Neural progenitor cell (in vitro differentiated cells): ENCODE measurements at regions not wholly inside any gene's neighbourhood (a gene's known extent, or its start where the extent isn't known, plus 50 kb on each side); places are given as distances from the start of the nearest gene placed in this dataset.

Source experiments
- DNase-seq: peaks from one replicate; pipeline ENCODE4 v3.0.0-alpha.2; 2016; ENCODE audit warnings: low spot score
- H2AFZ ChIP-seq: fragments of 200-600 bp; sonication (generic); replicated peaks from 2 replicates; pipeline ENCODE4 v1.6.1; 2016; ENCODE audit warnings: antibody characterized with exemption
- H3F3A ChIP-seq: fragments of 200-600 bp; sonication (generic); 2 replicates; pipeline ENCODE4 v1.6.1; 2016; ENCODE audit warnings: antibody characterized with exemption, low read depth
- H3K27ac ChIP-seq: fragments of 200-600 bp; sonication (generic); 2 replicates; pipeline ENCODE4 v1.5.1; 2016; ENCODE audit warnings: mild to moderate bottlenecking
- H3K27me3 ChIP-seq: fragments of 200-600 bp; sonication (generic); 2 replicates; pipeline ENCODE4 v1.6.1; 2016; ENCODE audit warnings: mild to moderate bottlenecking, moderate library complexity
- H3K36me3 ChIP-seq: fragments of 200-600 bp; sonication (generic); 2 replicates; pipeline ENCODE4 v1.5.1; 2016
- H3K4me1 ChIP-seq: fragments of 200-600 bp; sonication (generic); 2 replicates; pipeline ENCODE4 v1.6.1; 2016; ENCODE audit warnings: mixed run types
- H3K4me2 ChIP-seq: fragments of 200-600 bp; sonication (generic); 2 replicates; pipeline ENCODE4 v1.6.1; 2016
- H3K4me3 ChIP-seq: fragments of 200-600 bp; sonication (generic); 2 replicates; pipeline ENCODE4 v1.5.1; 2016
- H3K79me2 ChIP-seq: fragments of 200-600 bp; sonication (generic); 2 replicates; pipeline ENCODE4 v1.6.1; 2016; ENCODE audit warnings: low read depth
- H3K9ac ChIP-seq: fragments of 200-600 bp; sonication (generic); 2 replicates; pipeline ENCODE4 v1.6.1; 2016
- H3K9me3 ChIP-seq: fragments of 200-600 bp; sonication (generic); 2 replicates; pipeline ENCODE4 v1.5.1; 2016; ENCODE audit warnings: low read depth
- H4K20me1 ChIP-seq: fragments of 200-600 bp; sonication (generic); 2 replicates; pipeline ENCODE4 v1.6.1; 2016; ENCODE audit warnings: low read depth
- H3K27ac Mint-ChIP-seq: 3 replicates; pipeline ENCODE4 v1.8.0; 2021; ENCODE audit warnings: mixed read lengths
- H3K27me3 Mint-ChIP-seq: 2 replicates; pipeline ENCODE4 v1.8.0; 2022; ENCODE audit warnings: low read depth, mild to moderate bottlenecking, inconsistent platforms, moderate library complexity, mixed read lengths; ENCODE audit not compliant: insufficient read depth
- H3K36me3 Mint-ChIP-seq: 3 replicates; pipeline ENCODE4 v1.8.0; 2021; ENCODE audit warnings: mixed read lengths
- H3K4me1 Mint-ChIP-seq: 3 replicates; pipeline ENCODE4 v1.8.0; 2021; ENCODE audit warnings: mixed read lengths
- H3K4me3 Mint-ChIP-seq: 3 replicates; pipeline ENCODE4 v1.8.0; 2021; ENCODE audit warnings: mild to moderate bottlenecking, moderate library complexity, mixed read lengths
- H3K9me3 Mint-ChIP-seq: 3 replicates; pipeline ENCODE4 v1.8.0; 2020; ENCODE audit warnings: mixed read lengths
- EZH2 ChIP-seq: fragments of 200-600 bp; sonication (generic); IDR thresholded peaks from 2 replicates; pipeline ENCODE4 v1.6.1; 2017; ENCODE audit warnings: antibody characterized with exemption, mild to moderate bottlenecking, moderate library complexity
- EZH2phosphoT487 ChIP-seq: fragments of 200-600 bp; sonication (generic); IDR thresholded peaks from 2 replicates; pipeline ENCODE4 v1.6.1; 2017; ENCODE audit warnings: antibody characterized with exemption
- TF ChIP-seq, protein P1 (sequence below): fragments of 200-600 bp; sonication (generic); IDR thresholded peaks from 2 replicates; pipeline ENCODE4 v1.5.1; 2017; ENCODE audit warnings: antibody characterized with exemption, mild to moderate bottlenecking

DNA sequence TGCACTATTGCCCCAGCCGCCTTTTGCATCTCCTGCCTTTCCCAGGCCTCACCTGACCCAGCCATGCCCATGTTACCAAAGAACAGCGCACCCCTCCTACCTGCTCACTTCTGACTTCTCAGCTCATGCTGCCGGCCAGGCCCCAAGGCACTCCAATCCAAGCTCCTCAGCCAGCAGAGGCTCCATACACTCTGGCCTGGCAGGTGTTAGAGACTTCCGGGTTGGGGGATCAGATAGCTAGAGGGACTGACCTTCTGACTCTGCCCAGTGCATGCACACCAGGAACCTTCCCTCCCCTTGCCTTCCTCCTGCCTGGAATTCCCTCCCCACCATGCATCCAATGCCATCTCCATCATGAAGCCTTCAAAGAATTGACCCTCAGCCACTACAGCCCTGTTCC lies 56.2 kb upstream of the ZMIZ1 start:
- Histone ChIP-seq H3K79me2 (no peaks in the 10 kb centered on the region), H2AFZ (no peak overlapping the region), H3K4me3 (no peak overlapping the region), H3K9me3 (no peaks in the 10 kb centered on the region), H3K9ac (no peak overlapping the region), H3K27me3 (peaks cover 4% of the 10 kb centered on the region), H4K20me1 (no peaks in the 10 kb centered on the region), H3F3A (no peaks in the 10 kb centered on the region), H3K4me2 (no peak overlapping the region), H3K36me3 (no peaks in the 10 kb centered on the region), H3K4me1 (peaks cover 7% of the 10 kb centered on the region), H3K27ac (no peak overlapping the region)
- Mint-ChIP-seq H3K27ac (no peak overlapping the region), H3K36me3 (no peaks in the 10 kb centered on the region), H3K4me1 (peaks cover 37% of the 10 kb centered on the region), H3K4me3 (no peak overlapping the region), H3K9me3 (no peaks in the 10 kb centered on the region), H3K27me3 (peaks cover 9% of the 10 kb centered on the region)
- no peak for DNase-seq
- TF ChIP-seq, protein P1, sequence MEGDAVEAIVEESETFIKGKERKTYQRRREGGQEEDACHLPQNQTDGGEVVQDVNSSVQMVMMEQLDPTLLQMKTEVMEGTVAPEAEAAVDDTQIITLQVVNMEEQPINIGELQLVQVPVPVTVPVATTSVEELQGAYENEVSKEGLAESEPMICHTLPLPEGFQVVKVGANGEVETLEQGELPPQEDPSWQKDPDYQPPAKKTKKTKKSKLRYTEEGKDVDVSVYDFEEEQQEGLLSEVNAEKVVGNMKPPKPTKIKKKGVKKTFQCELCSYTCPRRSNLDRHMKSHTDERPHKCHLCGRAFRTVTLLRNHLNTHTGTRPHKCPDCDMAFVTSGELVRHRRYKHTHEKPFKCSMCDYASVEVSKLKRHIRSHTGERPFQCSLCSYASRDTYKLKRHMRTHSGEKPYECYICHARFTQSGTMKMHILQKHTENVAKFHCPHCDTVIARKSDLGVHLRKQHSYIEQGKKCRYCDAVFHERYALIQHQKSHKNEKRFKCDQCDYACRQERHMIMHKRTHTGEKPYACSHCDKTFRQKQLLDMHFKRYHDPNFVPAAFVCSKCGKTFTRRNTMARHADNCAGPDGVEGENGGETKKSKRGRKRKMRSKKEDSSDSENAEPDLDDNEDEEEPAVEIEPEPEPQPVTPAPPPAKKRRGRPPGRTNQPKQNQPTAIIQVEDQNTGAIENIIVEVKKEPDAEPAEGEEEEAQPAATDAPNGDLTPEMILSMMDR, result no peak
- TF ChIP-seq EZH2, result no peak

DNA sequence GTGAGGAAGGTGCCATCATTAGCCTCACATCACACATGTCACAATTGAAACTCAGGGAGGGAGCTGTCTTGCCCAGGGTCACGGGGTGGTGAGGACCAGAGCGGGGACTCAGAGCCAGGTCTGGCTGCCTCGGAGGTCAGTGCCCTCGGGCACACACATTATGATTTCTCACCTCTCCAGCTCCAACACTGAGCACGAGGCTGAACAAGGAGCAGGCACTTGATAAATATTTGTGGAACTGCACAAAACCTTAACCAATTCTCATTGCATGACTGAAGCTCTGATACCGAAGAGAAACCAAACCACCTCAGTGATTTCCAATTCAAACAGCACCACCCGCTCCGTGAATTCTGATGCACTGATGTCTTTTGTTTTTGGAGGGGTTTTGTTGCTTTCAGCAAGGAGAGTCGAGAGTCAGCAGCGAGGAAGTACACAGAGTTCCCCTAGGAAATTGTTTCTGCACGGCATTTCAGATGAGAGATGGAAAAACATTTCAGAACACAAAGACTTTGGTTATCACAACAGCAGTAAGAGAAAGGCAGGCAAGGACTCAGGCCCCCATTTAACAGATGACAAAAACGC lies 55.3 kb upstream of the ZMIZ1 start:
- H3K9me3 ChIP-seq, result no peaks in the 10 kb centered on the region
- no peaks in the 10 kb centered on the region for H3K36me3 ChIP-seq
- no peaks in the 10 kb centered on the region for H3F3A ChIP-seq
- peaks cover 31% of the 10 kb centered on the region for H3K4me1 Mint-ChIP-seq
- H4K20me1 ChIP-seq, result no peaks in the 10 kb centered on the region
- H3K27me3 ChIP-seq, result peaks cover 4% of the 10 kb centered on the region
- H3K4me1 ChIP-seq, result peaks cover 7% of the 10 kb centered on the region
- H3K27ac Mint-ChIP-seq, result no peak overlapping the region
- H3K9ac ChIP-seq, result no peak overlapping the region
- H3K4me2 ChIP-seq, result no peak overlapping the region
- no peak overlapping the region for H3K27ac ChIP-seq
- DNase-seq, result no peak
- no peak overlapping the region for H2AFZ ChIP-seq
- no peak overlapping the region for H3K4me3 Mint-ChIP-seq
- H3K4me3 ChIP-seq, result no peak overlapping the region
- H3K9me3 Mint-ChIP-seq, result peaks cover 4% of the 10 kb centered on the region
- H3K79me2 ChIP-seq, result no peaks in the 10 kb centered on the region
- H3K27me3 Mint-ChIP-seq, result peaks cover 8% of the 10 kb centered on the region
- no peaks in the 10 kb centered on the region for H3K36me3 Mint-ChIP-seq
- TF ChIP-seq EZH2 (no peak), EZH2phosphoT487 (no peak)
- TF ChIP-seq, protein P1, result no peak

DNA sequence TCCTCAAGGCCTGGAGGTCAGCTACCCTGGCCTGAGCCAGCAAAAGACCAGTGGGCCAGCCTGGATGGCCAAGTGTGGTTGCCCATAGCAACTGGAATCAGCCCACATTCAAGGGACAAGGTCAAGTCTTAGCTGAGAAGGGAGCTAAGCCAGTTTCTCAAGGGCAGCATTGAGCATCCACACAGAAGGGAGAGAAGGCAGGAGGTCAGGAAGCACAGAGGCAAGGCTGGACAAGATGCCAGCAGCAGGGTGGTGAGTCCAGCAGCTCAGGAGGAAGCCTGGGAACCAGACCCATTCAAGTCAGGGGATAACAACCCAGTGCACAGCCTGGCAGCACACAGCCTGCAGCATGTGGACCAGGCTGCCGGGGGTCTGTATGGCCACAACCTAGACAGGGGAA lies 54.0 kb upstream of the ZMIZ1 start:
- Mint-ChIP-seq H3K4me3 (no peak overlapping the region), H3K36me3 (no peaks in the 10 kb centered on the region), H3K4me1 (peaks cover 25% of the 10 kb centered on the region), H3K9me3 (peaks cover 4% of the 10 kb centered on the region), H3K27ac (no peak overlapping the region), H3K27me3 (peaks cover 7% of the 10 kb centered on the region)
- no peak overlapping the region for H3K4me2 ChIP-seq
- no peaks in the 10 kb centered on the region for H3K9me3 ChIP-seq
- H3K27me3 ChIP-seq, result peaks cover 4% of the 10 kb centered on the region
- H3K27ac ChIP-seq, result no peak overlapping the region
- H3K4me3 ChIP-seq, result no peak overlapping the region
- no peaks in the 10 kb centered on the region for H4K20me1 ChIP-seq
- H3K4me1 ChIP-seq, result peaks cover 4% of the 10 kb centered on the region
- H3K9ac ChIP-seq, result no peak overlapping the region
- no peaks in the 10 kb centered on the region for H3K36me3 ChIP-seq
- H2AFZ ChIP-seq, result no peak overlapping the region
- DNase-seq, result no peak
- no peaks in the 10 kb centered on the region for H3F3A ChIP-seq
- no peaks in the 10 kb centered on the region for H3K79me2 ChIP-seq
- no peak for TF ChIP-seq EZH2phosphoT487
- TF ChIP-seq EZH2, result no peak
- TF ChIP-seq, protein P1, result no peak
